Hematopoietic multipotent progenitor cell (in vitro differentiated cells): ENCODE measurements at regions not wholly inside any gene's neighbourhood (a gene's known extent, or its start where the extent isn't known, plus 50 kb on each side); places are given as distances from the start of the nearest gene placed in this dataset.
A peak's percentile ranks its signal among the peaks of the same experiment; 100 is the strongest.

Source experiments
- DNase-seq, 3 donors: peaks; one replicate each; pipeline ENCODE4 v3.0.0-alpha.2; 2011 to 2015; ENCODE audit warnings: low read depth in 2 of 3, low spot score in 2 of 3

DNA sequence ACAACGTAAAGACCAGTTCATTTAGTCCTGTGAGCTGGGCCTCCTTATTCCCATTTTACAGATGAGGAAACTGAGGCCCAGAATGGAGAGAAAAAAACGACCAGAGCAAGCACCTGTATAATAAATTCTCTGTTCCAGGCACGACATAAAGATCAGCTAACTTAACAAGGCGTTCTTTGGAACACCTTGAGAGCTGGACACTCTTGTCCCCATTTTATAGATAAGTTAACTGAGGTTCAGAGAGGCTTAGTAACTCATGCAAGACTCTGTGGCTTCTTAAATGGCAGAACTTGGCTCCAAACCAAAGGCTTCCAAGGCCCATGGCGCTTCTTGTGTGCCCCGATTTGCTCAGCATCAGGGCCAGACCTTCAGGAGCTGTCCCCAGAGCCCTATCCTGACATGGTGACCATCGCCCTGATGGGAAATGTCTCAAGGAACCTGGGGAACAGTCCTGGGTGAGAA is 142.1 kb downstream of the VEGFA start:
- no peak for DNase-seq

DNA sequence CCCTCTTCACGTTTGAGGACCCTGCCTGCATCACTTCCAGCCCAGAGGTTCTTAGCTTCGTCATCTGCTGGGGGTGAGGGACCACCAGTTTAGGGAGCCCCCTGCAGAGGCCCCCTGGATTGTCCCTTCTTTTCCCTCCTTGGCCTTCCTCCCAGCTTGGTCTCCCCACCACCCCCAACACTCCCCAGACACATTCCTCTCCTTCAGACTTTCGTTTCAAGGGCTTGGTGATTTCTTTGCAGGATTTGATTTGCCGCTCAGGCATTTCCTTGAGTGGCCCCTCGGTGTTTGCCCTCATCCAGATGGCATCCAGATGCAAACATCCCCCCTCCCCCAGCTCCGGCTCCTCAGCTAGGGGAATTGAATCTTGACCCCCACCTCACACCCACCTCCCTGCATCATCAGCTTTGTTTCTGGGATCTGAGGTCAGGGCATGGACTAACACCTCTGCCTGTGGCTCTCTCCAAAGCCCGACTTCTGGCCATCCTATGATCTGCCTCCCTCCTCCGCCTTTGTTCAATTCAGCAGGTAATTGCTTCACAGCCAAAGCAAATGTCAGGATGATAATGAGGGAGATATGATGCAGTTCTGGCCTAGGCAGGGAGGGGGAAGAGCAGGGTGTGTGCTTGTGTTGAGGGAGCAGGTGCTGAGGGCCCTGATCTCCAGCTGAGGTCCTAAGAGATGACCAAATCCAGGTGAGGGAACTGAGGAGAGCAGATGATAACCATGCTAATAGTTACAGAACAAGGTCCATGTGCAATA is 141.5 kb downstream of the VEGFA start:
- no peak for DNase-seq

DNA sequence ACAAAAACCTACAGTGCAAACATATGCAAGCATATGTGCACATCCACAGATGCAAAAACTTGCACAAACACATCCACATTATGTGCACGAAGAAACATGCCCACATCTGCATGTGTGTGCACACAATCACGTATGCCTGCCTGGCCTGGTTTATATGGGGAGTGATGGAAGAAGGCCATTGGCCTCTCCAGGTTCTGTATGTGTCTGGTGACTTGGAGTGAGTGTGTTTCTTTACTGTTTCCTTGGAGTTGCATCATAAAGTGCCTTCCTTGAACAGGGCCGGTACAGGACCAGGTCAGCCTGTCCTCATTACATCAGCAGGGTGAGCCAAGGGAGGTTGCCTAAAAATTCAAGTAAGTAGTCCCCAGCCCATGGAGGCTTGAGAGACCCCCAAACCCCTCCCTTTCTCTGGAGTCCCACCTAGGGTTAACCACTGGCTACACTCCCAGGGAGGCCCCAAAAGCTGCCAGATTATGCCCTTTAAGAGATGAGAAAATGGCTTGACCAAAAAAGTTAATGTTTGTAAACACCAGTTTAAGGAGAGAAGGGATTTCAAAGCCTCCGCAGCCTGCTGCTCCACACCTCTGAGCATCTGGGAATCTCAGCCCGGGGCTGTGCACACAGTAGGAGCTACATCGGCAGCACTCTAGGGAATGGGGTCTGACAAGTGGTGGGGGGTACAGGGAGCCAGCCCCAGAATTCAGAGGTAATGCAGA is 140.8 kb downstream of the VEGFA start:
- DNase-seq: no peak

DNA sequence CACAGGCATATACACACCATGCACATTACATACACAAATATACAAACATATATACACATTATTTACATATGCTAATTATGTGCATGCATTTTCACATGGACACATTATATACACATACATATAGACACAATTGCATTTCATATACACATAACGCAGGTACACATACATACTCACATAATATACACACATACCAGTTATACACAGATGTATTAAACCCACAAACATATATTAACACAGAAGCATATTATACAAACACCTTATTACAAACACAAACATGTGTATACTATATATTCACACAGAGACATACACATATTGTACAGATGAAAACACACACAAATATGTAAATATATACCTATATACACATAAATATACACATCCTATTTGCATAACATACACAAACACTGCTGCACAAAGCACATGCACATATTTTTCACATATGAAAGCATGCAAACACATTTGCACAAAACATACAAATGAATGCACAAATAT is 140.2 kb downstream of the VEGFA start:
- no peak for DNase-seq

DNA sequence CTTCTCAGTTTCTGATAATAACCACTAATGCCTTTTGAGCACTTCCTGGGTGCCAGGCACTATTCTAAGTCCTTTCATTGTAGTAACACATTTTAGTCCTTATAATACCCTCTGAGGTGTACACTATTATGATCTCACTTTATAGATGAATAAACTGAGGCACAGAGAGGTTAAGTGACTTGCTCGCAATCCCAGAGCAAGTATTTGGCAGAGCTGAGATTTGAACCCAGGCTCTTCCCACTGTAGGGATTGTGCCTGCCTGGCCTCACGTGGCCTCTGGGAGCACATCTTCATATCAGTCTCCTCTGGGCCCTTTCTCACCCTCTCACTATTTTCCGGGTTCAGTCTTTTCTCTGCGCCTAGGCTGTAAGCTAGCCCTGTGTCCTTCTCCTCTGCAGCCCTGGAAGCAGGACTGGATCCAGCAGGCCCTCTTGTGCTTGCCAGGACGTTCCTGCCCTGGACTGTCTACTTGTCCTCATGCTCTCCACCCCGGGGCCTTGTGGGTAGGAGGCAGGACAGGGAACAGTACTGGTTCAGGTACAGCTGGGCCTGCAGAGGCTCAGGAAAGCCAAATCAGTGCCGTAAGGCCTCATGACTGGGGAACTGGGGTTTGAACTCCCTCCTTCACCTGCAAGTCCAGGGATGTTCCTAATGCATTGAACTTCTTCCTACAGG is 139.6 kb downstream of the VEGFA start:
- DNase-seq: no peak

DNA sequence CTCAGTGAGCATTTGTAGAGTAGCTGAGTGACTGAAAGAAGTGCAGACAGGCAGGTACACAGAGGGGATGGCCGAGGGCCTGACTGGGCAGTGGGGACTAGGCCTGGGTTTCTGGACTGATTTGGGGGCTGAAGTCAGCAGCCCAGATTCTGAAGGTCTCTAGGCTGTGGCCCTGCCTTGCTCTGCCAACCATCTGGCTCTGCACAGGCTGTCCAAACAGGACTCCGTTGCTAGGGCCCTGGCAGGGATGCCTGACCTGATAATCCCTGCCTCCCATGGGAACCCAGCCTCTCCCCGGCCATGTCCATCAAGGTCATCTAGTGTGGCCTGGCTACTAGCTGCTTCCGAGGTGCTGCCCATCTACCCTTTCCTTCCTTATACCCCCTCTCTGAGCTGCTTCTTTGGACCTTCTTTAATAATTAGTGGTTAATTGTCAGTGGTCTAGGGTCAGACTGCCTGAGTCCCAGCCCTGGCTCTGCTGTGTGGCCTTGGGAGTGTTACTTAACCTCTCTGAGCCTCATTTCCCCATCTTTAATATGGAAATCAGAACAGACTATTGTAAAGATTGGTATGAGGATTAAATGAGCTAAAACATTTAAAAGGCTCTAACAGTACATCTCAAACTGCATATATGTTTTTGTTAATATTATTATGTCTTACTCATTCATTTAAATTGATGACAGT is 137.9 kb downstream of the VEGFA start:
- no peak for DNase-seq

- DNase-seq: no peak
Measured at GRCh38 chr6:43907312-43907711, 137.3 kb downstream of the VEGFA start.

DNA sequence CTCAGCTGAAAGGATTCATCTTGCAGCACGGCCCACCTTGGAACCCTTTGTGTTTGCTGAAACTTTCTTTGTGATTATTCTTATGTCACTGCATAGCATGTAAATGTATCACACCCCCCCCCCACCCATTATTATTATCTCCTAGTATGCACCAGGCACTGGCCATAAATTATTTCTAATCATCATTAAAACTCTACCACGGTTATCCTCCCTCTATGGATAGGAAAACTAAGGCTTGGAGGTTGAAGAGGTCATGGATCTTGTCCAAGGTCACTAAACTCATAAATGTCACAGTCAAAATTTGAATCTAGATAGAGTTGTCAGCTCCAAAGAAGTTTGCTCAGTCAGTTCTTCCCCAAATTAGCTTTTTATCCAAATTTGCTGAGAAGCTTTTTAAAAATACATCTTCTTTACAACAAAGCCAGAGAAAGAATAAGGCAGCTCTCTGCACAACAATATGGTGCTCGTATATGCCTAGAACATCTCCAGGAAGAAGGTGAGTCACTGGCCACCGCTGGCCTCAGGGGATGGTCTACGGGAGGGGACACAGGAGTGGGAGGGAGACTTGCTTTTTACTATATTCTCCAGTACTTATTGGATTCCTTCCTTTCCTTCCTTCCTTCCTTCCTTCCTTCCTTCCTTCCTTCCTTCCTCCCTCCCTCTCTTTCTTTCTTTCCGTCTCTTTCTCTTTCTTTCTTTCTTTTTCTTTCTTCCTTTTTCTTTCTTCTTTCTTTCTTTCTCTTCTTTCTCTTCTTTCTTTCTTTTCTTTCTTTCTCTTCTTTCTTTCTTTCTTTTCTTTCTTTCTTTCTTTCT is 134.5 kb downstream of the VEGFA start:
- no peak for DNase-seq

- DNase-seq: no peak
Measured at GRCh38 chr6:43903739-43904290, 133.8 kb downstream of the VEGFA start.

- DNase-seq: peak in 1 of 3 donors; percentile 56
Measured at GRCh38 chr6:43901733-43902230, 131.8 kb downstream of the VEGFA start.

- no peak for DNase-seq
Measured at GRCh38 chr6:43900916-43901732, 131.1 kb downstream of the VEGFA start.

DNA sequence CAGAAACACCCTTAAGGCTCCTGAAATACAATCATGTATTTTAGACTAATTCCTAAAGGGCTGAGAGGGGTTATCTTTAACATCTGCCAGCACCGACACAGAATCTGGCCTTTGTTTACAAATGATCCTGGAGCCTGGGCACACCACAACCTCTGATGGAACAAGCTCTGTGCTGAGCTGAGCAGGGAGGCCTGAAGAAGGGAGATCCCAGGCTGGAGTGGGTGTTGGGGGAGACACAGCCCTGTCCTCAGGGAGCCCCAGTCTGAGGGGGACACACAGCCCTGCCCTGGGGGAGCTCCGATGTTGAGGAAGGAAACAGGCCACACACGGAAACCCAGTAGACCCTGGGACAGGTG is 130.5 kb downstream of the VEGFA start:
- DNase-seq: no peak

GRCh38 chr6:43899830-43900229 is 129.8 kb downstream of the VEGFA start:
- no peak for DNase-seq

DNA sequence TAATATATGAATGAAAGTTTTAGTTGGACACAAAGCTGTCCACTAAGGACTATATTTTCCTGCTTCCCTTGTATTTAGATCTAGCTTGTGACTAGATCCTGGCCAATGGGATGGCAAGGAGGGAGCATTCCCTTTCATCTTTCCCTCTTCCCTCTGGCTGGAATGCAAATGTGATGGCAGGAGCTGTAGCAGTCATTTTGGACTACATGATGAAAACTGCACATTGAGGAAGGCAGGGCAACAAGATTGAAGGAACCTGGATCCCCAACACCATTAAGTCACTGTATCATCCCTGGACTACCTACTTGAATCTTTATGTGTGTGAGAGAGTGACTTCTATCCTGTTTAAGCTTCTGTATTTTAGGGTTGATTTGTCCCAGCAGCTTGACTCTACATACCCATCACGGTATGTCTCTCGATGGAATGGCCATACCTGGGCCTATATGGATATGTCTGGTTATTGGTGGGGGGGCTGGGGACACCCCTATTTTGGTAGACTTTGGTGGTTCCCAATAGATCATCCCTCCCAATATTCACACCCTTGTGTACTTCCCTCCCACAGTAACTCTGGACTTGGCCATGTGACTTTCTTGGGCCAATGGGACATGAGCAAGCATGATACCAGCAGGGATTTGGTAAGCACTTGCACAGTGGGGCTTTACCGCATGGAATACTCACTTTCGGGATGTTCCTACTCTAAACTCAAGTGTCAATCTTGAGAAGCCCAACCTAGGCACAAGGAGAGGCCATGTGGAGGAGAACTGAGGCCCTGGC is 128.5 kb downstream of the VEGFA start:
- DNase-seq: no peak

GRCh38 chr6:43897571-43898302 is 127.7 kb downstream of the VEGFA start:
- DNase-seq: no peak

GRCh38 chr6:43896329-43897255 is 126.6 kb downstream of the VEGFA start:
- no peak for DNase-seq
